ENCODE measurements at regions not wholly inside any gene's neighbourhood (a gene's known extent, or its start where the extent isn't known, plus 50 kb on each side); places are given as distances from the start of the nearest gene placed in this dataset.

DNA sequence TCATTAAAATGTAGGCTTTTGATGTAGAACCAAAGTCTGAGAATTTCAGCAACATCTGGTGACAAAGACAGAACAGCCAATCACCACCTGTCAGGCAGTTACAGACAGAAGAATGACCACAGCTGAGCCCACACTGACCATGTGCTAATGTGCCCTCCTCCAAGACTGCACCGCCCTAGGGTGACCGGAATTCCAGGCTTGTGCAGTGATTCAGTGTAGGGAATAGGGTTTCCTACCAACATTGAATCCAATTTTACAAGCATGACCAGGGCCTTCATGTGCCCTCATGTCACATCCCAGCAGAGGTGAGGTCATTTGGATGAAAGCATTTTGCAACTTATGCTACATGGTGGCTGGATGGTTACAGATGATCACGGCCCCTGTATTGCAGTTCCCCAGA lies 412.5 kb downstream of the SOX2 start:
- Histone ChIP-seq H3K4me2 (no peak overlapping the region), H3K4me1 (replicated peaks; ENCODE audit: insufficient read depth) (no peaks in the 10 kb centered on the region), H3K36me3 (ENCODE audit: low read depth) (no peaks in the 10 kb centered on the region), H3K27ac (no peak overlapping the region), H3K9me2 (ENCODE audit: insufficient read depth) (peaks cover 3% of the 10 kb centered on the region; the same call in 1 of the 2 replicates), H3K4me3 (no peak overlapping the region), H3F3A (ENCODE audit: insufficient read depth, low read depth) (no peaks in the 10 kb centered on the region), H4K20me1 (ENCODE audit: insufficient read depth) (no peaks in the 10 kb centered on the region), H3K27me3 (ENCODE audit: insufficient read depth, low read depth) (no peaks in the 10 kb centered on the region), H3K9me3 (ENCODE audit: insufficient read depth, low read depth) (no peaks in the 10 kb centered on the region), H3K79me2 (ENCODE audit: low read depth) (no peaks in the 10 kb centered on the region), H2AFZ (no peak overlapping the region)
- CTCF ChIA-PET, result no interaction called here
- TF ChIP-seq, protein P1, sequence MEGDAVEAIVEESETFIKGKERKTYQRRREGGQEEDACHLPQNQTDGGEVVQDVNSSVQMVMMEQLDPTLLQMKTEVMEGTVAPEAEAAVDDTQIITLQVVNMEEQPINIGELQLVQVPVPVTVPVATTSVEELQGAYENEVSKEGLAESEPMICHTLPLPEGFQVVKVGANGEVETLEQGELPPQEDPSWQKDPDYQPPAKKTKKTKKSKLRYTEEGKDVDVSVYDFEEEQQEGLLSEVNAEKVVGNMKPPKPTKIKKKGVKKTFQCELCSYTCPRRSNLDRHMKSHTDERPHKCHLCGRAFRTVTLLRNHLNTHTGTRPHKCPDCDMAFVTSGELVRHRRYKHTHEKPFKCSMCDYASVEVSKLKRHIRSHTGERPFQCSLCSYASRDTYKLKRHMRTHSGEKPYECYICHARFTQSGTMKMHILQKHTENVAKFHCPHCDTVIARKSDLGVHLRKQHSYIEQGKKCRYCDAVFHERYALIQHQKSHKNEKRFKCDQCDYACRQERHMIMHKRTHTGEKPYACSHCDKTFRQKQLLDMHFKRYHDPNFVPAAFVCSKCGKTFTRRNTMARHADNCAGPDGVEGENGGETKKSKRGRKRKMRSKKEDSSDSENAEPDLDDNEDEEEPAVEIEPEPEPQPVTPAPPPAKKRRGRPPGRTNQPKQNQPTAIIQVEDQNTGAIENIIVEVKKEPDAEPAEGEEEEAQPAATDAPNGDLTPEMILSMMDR (conservative IDR thresholded peaks at IDR 0.05), result no peak
- TF ChIP-seq EZH2 (IDR thresholded peaks at IDR 0.05; ENCODE audit: low read depth), result no peak
- BruUV-seq (replicated peaks), result no TSS peak
- POLR2A ChIA-PET (ENCODE audit: unreplicated experiment), result no interaction called here
- intact Hi-C loops (cut with micrococcal nuclease; ENCODE audit: unreplicated experiment), result no loop called here
- DNase-seq, result no peak

DNA sequence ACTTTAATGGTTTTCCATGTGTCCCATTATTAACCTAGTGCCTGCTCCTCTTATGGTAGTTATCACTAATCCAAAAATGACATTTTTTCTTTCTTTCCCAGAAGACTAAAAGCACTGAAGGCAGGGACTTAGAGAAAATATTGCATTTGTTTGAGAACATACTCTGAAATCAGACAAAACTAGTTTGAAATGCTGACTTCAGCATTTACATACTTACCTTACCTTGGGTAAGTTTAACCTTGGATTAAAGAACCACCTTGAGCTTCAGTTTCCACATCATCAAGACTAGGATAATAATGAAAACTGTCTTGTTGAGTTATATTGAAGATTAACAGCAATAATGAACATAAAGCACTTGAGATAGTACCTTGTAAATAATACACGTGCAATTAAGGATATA lies 413.0 kb downstream of the SOX2 start:
- Histone ChIP-seq H2AFZ (no peak overlapping the region), H3K9me3 (ENCODE audit: insufficient read depth, low read depth) (no peaks in the 10 kb centered on the region), H3K36me3 (ENCODE audit: low read depth) (no peaks in the 10 kb centered on the region), H3F3A (ENCODE audit: insufficient read depth, low read depth) (no peaks in the 10 kb centered on the region), H3K79me2 (ENCODE audit: low read depth) (no peaks in the 10 kb centered on the region), H3K4me3 (no peak overlapping the region), H3K27ac (no peak overlapping the region), H3K27me3 (ENCODE audit: insufficient read depth, low read depth) (no peaks in the 10 kb centered on the region), H3K4me1 (replicated peaks; ENCODE audit: insufficient read depth) (no peaks in the 10 kb centered on the region), H3K4me2 (no peak overlapping the region), H3K9me2 (ENCODE audit: insufficient read depth) (peaks cover 3% of the 10 kb centered on the region; the same call in 1 of the 2 replicates), H4K20me1 (ENCODE audit: insufficient read depth) (no peaks in the 10 kb centered on the region)
- BruUV-seq (replicated peaks), result no TSS peak
- intact Hi-C loops (cut with micrococcal nuclease; ENCODE audit: unreplicated experiment), result no loop called here
- CTCF ChIA-PET, result no interaction called here
- no peak for TF ChIP-seq EZH2 (IDR thresholded peaks at IDR 0.05; ENCODE audit: low read depth)
- TF ChIP-seq, protein P1 (conservative IDR thresholded peaks at IDR 0.05), result no peak
- no peak for DNase-seq
- POLR2A ChIA-PET (ENCODE audit: unreplicated experiment), result no interaction called here

DNA sequence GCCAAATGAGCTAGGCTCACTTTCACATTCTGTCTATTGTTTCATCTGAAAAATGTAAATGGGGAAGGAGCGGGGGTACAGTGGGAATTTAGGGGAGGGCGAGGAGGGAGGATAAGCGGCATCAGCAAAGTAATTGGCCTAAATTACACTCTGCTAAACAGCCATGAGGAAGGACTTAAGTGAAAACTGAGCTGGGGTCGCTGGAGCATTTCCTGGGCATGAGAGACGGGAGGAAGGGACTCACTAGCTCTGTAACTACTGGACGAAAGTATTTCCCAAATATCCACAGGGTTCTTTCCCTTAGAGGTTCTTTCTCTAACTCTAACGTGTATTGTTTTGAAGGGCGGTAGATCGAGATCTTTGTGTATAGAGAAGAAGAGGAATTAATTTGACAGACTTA lies 418.0 kb downstream of the SOX2 start:
- no peak overlapping the region; the same call in 1 of the 2 replicates for H2AFZ ChIP-seq
- DNase-seq, result no peak
- intact Hi-C loops (cut with micrococcal nuclease; ENCODE audit: unreplicated experiment), result no loop called here
- no peak for TF ChIP-seq EZH2 (IDR thresholded peaks at IDR 0.05; ENCODE audit: low read depth)
- TF ChIP-seq, protein P1 (conservative IDR thresholded peaks at IDR 0.05), result no peak
- no peaks in the 10 kb centered on the region for H3K79me2 ChIP-seq (ENCODE audit: low read depth)
- no peaks in the 10 kb centered on the region for H3K9me3 ChIP-seq (ENCODE audit: insufficient read depth, low read depth)
- H3K27ac ChIP-seq, result no peak overlapping the region
- no peaks in the 10 kb centered on the region for H4K20me1 ChIP-seq (ENCODE audit: insufficient read depth)
- no peaks in the 10 kb centered on the region for H3K9me2 ChIP-seq (ENCODE audit: insufficient read depth)
- CTCF ChIA-PET, result no interaction called here
- no peak overlapping the region for H3K4me3 ChIP-seq
- H3K36me3 ChIP-seq (ENCODE audit: low read depth), result no peaks in the 10 kb centered on the region
- no peaks in the 10 kb centered on the region for H3K27me3 ChIP-seq (ENCODE audit: insufficient read depth, low read depth)
- H3F3A ChIP-seq (ENCODE audit: insufficient read depth, low read depth), result no peaks in the 10 kb centered on the region
- no peak overlapping the region for H3K4me2 ChIP-seq
- BruUV-seq (replicated peaks), result no TSS peak
- H3K4me1 ChIP-seq (replicated peaks; ENCODE audit: insufficient read depth), result no peaks in the 10 kb centered on the region
- POLR2A ChIA-PET (ENCODE audit: unreplicated experiment), result no interaction called here

Data from PC-9 (cell line).